H1 (cell line): ENCODE measurements at regions not wholly inside any gene's neighbourhood (a gene's known extent, or its start where the extent isn't known, plus 50 kb on each side); places are given as distances from the start of the nearest gene placed in this dataset.

Source experiments
- CTCF ChIA-PET: fragments of 300-600 bp; sonication (Branson Sonifier 250); formaldehyde crosslinking; loops from one replicate; lab custom pipeline; 2021; ENCODE audit not compliant: partially characterized antibody; lab: Charles Lee
- POLR2A ChIA-PET: fragments of 300-600 bp; sonication (Branson Sonifier 250); formaldehyde crosslinking; loops from one replicate; lab custom pipeline; 2021; ENCODE audit warnings: inconsistent platforms; ENCODE audit not compliant: partially characterized antibody; lab: Charles Lee
- DNase-seq, 2 experiments: peaks; one replicate each; pipeline versions ENCODE4 v3.0.0 to v3.0.0-alpha.2; 2010 to 2022; ENCODE audit warnings: low spot score in 2 of 2, low read depth in 1 of 2, mixed read lengths in 1 of 2
- FAIRE-seq: peaks from 2 replicates; lab custom pipeline; 2011; peaks lifted over from hg19 to GRCh38; lab: Jason Lieb, UNC
- H2AFZ ChIP-seq: 2 replicates; pipeline ENCODE4 v1.8.1; 2012; ENCODE audit warnings: low read length, inconsistent platforms
- H2AK5ac ChIP-seq: 2 replicates; pipeline ENCODE4 v1.6.1; 2013; ENCODE audit warnings: low read depth, low read length
- H2BK120ac ChIP-seq: replicated peaks from 2 replicates; pipeline ENCODE3; 2013; ENCODE audit warnings: low read depth, low read length, inconsistent platforms
- H2BK12ac ChIP-seq: 2 replicates; pipeline ENCODE4 v1.6.1; 2013; ENCODE audit warnings: low read depth, low read length
- H2BK15ac ChIP-seq: 2 replicates; pipeline ENCODE4 v1.6.1; 2013; ENCODE audit warnings: low read length
- H2BK20ac ChIP-seq: 2 replicates; pipeline ENCODE4 v1.6.1; 2013; ENCODE audit warnings: low read length
- H2BK5ac ChIP-seq: 2 replicates; pipeline ENCODE4 v1.6.1; 2013; ENCODE audit warnings: low read depth, low read length
- H3K14ac ChIP-seq: 2 replicates; pipeline ENCODE4 v1.6.1; 2013; ENCODE audit warnings: inconsistent platforms; ENCODE audit not compliant: insufficient read length
- H3K18ac ChIP-seq: 2 replicates; pipeline ENCODE4 v1.6.1; 2013; ENCODE audit warnings: low read length; ENCODE audit errors: extremely low read depth
- H3K23ac ChIP-seq: 2 replicates; pipeline ENCODE4 v1.6.1; 2013; ENCODE audit warnings: inconsistent platforms; ENCODE audit not compliant: insufficient read length
- H3K23me2 ChIP-seq: 2 replicates; pipeline ENCODE4 v1.6.1; 2013; ENCODE audit warnings: low read depth, low read length
- H3K27ac ChIP-seq: 2 replicates; pipeline ENCODE4 v1.6.1; 2011; ENCODE audit warnings: low read depth, low read length, inconsistent platforms
- H3K27me3 ChIP-seq, 4 experiments: replicated peaks in 1 of 4; 1 replicate in 1 of 4; 2 replicates in 3 of 4; pipeline versions ENCODE4 v1.6.1 to v1.8.1; 2011 to 2013; ENCODE audit warnings: low read length in 3 of 4, mild to moderate bottlenecking in 3 of 4, inconsistent platforms in 2 of 4, mixed read lengths in 2 of 4, moderate library complexity in 1 of 4; ENCODE audit not compliant: control insufficient read depth in 3 of 4, insufficient read depth in 3 of 4; ENCODE audit errors: extremely low read depth in 1 of 4
- H3K36me3 ChIP-seq, 4 experiments: 2 replicates each; pipeline versions ENCODE4 v1.6.1 to v1.8.1; 2011 to 2013; ENCODE audit warnings: mild to moderate bottlenecking in 4 of 4, low read length in 3 of 4, moderate library complexity in 2 of 4, control low read depth in 1 of 4, inconsistent platforms in 1 of 4; ENCODE audit not compliant: insufficient read depth in 4 of 4, control insufficient read depth in 2 of 4
- H3K4ac ChIP-seq: replicated peaks from 2 replicates; pipeline ENCODE3; 2013; ENCODE audit warnings: low read length, low read depth, mixed read lengths, inconsistent platforms; ENCODE audit not compliant: insufficient read length
- H3K4me1 ChIP-seq, 4 experiments: replicated peaks in 1 of 4; 1 replicate in 1 of 4; 2 replicates in 3 of 4; pipeline versions ENCODE4 v1.6.1 to v1.8.1; 2011 to 2013; ENCODE audit warnings: low read length in 3 of 4, inconsistent platforms in 2 of 4, mixed read lengths in 1 of 4; ENCODE audit not compliant: insufficient read depth in 4 of 4, control insufficient read depth in 3 of 4
- H3K4me2 ChIP-seq, 2 experiments: 2 replicates each; pipeline versions ENCODE4 v1.6.1 to v1.8.1; 2011 to 2013; ENCODE audit warnings: low read depth in 2 of 2, low read length in 2 of 2, control low read depth in 1 of 2, inconsistent platforms in 1 of 2, mild to moderate bottlenecking in 1 of 2; ENCODE audit not compliant: insufficient read depth in 1 of 2
- H3K4me3 ChIP-seq, 4 experiments: fragments of 200-600, 300-600 bp in 1 of 4; sonication (generic), shearing (Covaris generic), sonication (Bioruptor Twin) in 1 of 4; 2 replicates each; pipeline versions ENCODE4 v1.5.1 to v1.8.1; 2011 to 2016; ENCODE audit warnings: low read length in 4 of 4, low read depth in 3 of 4, control low read depth in 2 of 4, inconsistent platforms in 2 of 4, mild to moderate bottlenecking in 2 of 4, mixed read lengths in 1 of 4, moderate library complexity in 1 of 4; ENCODE audit not compliant: insufficient read depth in 2 of 4; ENCODE audit errors: extremely low read depth in 1 of 4
- H3K56ac ChIP-seq: replicated peaks from 2 replicates; pipeline ENCODE3; 2013; ENCODE audit warnings: low read depth, mild to moderate bottlenecking, mixed read lengths, low read length, inconsistent platforms; ENCODE audit not compliant: insufficient read length
- H3K79me1 ChIP-seq: 2 replicates; pipeline ENCODE4 v1.6.1; 2013; ENCODE audit warnings: low read depth, low read length, control low read depth
- H3K79me2 ChIP-seq, 2 experiments: 2 replicates each; pipeline versions ENCODE4 v1.6.1 to v1.8.1; 2012 to 2013; ENCODE audit warnings: low read length in 2 of 2, mild to moderate bottlenecking in 2 of 2, inconsistent platforms in 1 of 2; ENCODE audit not compliant: insufficient read depth in 2 of 2, control insufficient read depth in 1 of 2
- H3K9ac ChIP-seq, 4 experiments: replicated peaks in 1 of 4; 1 replicate in 1 of 4; 2 replicates in 3 of 4; pipeline versions ENCODE4 v1.6.1 to v1.8.1; 2011 to 2013; ENCODE audit warnings: low read depth in 3 of 4, low read length in 3 of 4, control low read depth in 2 of 4, mild to moderate bottlenecking in 2 of 4, moderate library complexity in 2 of 4, inconsistent platforms in 1 of 4; ENCODE audit errors: extremely low read depth in 1 of 4
- H3K9me3 ChIP-seq, 2 experiments: 2 replicates each; pipeline versions ENCODE4 v1.6.1 to v1.8.1; 2012 to 2013; ENCODE audit warnings: mild to moderate bottlenecking in 2 of 2, moderate library complexity in 2 of 2, control low read depth in 1 of 2, inconsistent platforms in 1 of 2, low read depth in 1 of 2, low read length in 1 of 2, mixed read lengths in 1 of 2; ENCODE audit not compliant: insufficient read depth in 2 of 2
- H4K20me1 ChIP-seq, 2 experiments: replicated peaks in 1 of 2; 2 replicates each; pipeline versions ENCODE3 to v1.8.1; 2011 to 2013; ENCODE audit warnings: inconsistent platforms in 2 of 2, low read length in 2 of 2, mild to moderate bottlenecking in 1 of 2; ENCODE audit not compliant: insufficient read depth in 2 of 2, control insufficient read depth in 1 of 2
- H4K5ac ChIP-seq: 2 replicates; pipeline ENCODE4 v1.6.1; 2013; ENCODE audit warnings: low read length, low read depth, mixed read lengths, inconsistent platforms; ENCODE audit not compliant: insufficient read length
- H4K8ac ChIP-seq: 2 replicates; pipeline ENCODE4 v1.8.0; 2013; ENCODE audit warnings: mild to moderate bottlenecking, moderate library complexity, low read length, inconsistent platforms; ENCODE audit not compliant: insufficient read depth; ENCODE audit errors: extremely low read depth
- H4K91ac ChIP-seq: replicated peaks from 2 replicates; pipeline ENCODE3; 2013; ENCODE audit warnings: low read length, mixed read lengths, inconsistent platforms; ENCODE audit not compliant: insufficient read length
- CTBP2 ChIP-seq: IDR thresholded peaks from 2 replicates; pipeline ENCODE4 v1.7.0; 2011; ENCODE audit warnings: borderline replicate concordance, mild to moderate bottlenecking, moderate library complexity, mixed read lengths, low read length; ENCODE audit not compliant: insufficient read depth, insufficient read length
- GABPA ChIP-seq: IDR thresholded peaks from 2 replicates; pipeline ENCODE4 v1.6.1; 2011; ENCODE audit warnings: mild to moderate bottlenecking, low read length, moderate library complexity, borderline replicate concordance; ENCODE audit not compliant: insufficient read depth
- PHF8 ChIP-seq: fragments of 200-600 bp; sonication (generic); conservative IDR thresholded peaks from 2 replicates; pipeline ENCODE4 v1.7.1; 2012; ENCODE audit warnings: low read depth, mild to moderate bottlenecking, inconsistent platforms, low read length, moderate library complexity
- RXRA ChIP-seq: IDR thresholded peaks from 2 replicates; pipeline ENCODE4 v1.6.1; 2011; ENCODE audit warnings: low read depth, mild to moderate bottlenecking, low read length, moderate library complexity; ENCODE audit not compliant: insufficient read depth
- WGBS, 2 experiments: shearing (Covaris generic) in 1 of 2; methylation state at CpG; one replicate each; pipeline versions ENCODE4 v1.1.6 to v1.1.7; 2013 to 2015; ENCODE audit warnings: low lambda C conversion rate in 2 of 2, mixed read lengths in 2 of 2, inconsistent platforms in 1 of 2, low coverage in 1 of 2, missing lambda C conversion rate in 1 of 2; ENCODE audit not compliant: insufficient replicate concordance in 2 of 2, insufficient coverage in 1 of 2, insufficient read length in 1 of 2; ENCODE audit errors: extremely low coverage in 1 of 2, missing lambda C conversion rate in 1 of 2; 5-methylcytosine and 5-hydroxymethylcytosine counted together

GRCh38 chr5:87074072-87074471 lies 193.6 kb upstream of the RASA1 start:
- no peak overlapping the region for H2BK20ac ChIP-seq
- H3K36me3 ChIP-seq, result no peaks in the 10 kb centered on the region
- ChIA-PET CTCF (interaction anchor here (0.9 kb wide), 1 partner anchor 53 kb away, joined by 3 read pairs; no protein-coding TSS in a partner anchor), POLR2A (no interaction called here)
- no peak overlapping the region for H2BK120ac ChIP-seq
- no peaks in the 10 kb centered on the region for H3K27me3 ChIP-seq
- H3K18ac ChIP-seq, result no peak overlapping the region
- no peak overlapping the region for H4K5ac ChIP-seq
- H2BK5ac ChIP-seq, result no peak overlapping the region
- H3K79me1 ChIP-seq, result no peaks in the 10 kb centered on the region
- H3K23me2 ChIP-seq, result no peaks in the 10 kb centered on the region
- no peak overlapping the region for H2BK15ac ChIP-seq
- H3K27ac ChIP-seq, result no peak overlapping the region
- FAIRE-seq (no peak), DNase-seq (no peak)
- H3K4ac ChIP-seq, result no peak overlapping the region
- no peak overlapping the region for H3K56ac ChIP-seq
- H3K4me1 ChIP-seq, result no peaks in the 10 kb centered on the region
- no peak overlapping the region for H3K4me2 ChIP-seq
- no peak overlapping the region for H2BK12ac ChIP-seq
- 100% methylated on average over 2 of the region's 2 CpGs; no CpG with 5 or more reads in 1 of the 2 experiments for WGBS, 2 experiments
- TF ChIP-seq GABPA (no peak), RXRA (no peak), PHF8 (no peak), CTBP2 (no peak)
- no peak overlapping the region for H2AK5ac ChIP-seq
- no peak overlapping the region for H3K14ac ChIP-seq
- no peaks in the 10 kb centered on the region for H3K9me3 ChIP-seq
- no peaks in the 10 kb centered on the region for H3K79me2 ChIP-seq
- no peak overlapping the region for H3K23ac ChIP-seq
- no peak overlapping the region for H2AFZ ChIP-seq
- H4K91ac ChIP-seq, result no peak overlapping the region
- no peak overlapping the region for H4K8ac ChIP-seq
- no peaks in the 10 kb centered on the region for H4K20me1 ChIP-seq
- no peak overlapping the region for H3K4me3 ChIP-seq
- H3K9ac ChIP-seq, result no peak overlapping the region
